Transverse colon (tissue), 4 donors: ENCODE measurements at regions not wholly inside any gene's neighbourhood (a gene's known extent, or its start where the extent isn't known, plus 50 kb on each side); places are given as distances from the start of the nearest gene placed in this dataset.

Experiments
- DNase-seq: peaks from one replicate; pipeline ENCODE4 v3.0.0-alpha.2; 2019
- H3K27ac ChIP-seq, 4 donors: fragments of 200-600 bp; sonication (generic); 2 replicates each; pipeline ENCODE4 v1.5.1; 2016 to 2018; ENCODE audit warnings: inconsistent platforms in 4 of 4
- H3K27me3 ChIP-seq: fragments of 200-600 bp; sonication (generic); 2 replicates; pipeline ENCODE4 v1.5.1; 2017; ENCODE audit warnings: inconsistent platforms
- H3K36me3 ChIP-seq, 4 donors: fragments of 200-600 bp; sonication (generic); 2 replicates each; pipeline ENCODE4 v1.5.1; 2017 to 2019; ENCODE audit warnings: inconsistent platforms in 4 of 4
- H3K4me1 ChIP-seq, 4 donors: fragments of 200-600 bp; sonication (generic); 2 replicates each; pipeline ENCODE4 v1.5.1; 2017 to 2020; ENCODE audit warnings: inconsistent platforms in 4 of 4
- H3K4me3 ChIP-seq, 4 donors: fragments of 200-600 bp; sonication (generic); 1 replicate in 1 of 4; 2 replicates in 3 of 4; pipeline versions ENCODE4 v1.5.1 to v1.6.1; 2017 to 2019; ENCODE audit warnings: inconsistent platforms in 4 of 4
- H3K9me3 ChIP-seq, 2 donors: fragments of 200-600 bp; sonication (generic); 2 replicates each; pipeline ENCODE4 v1.5.1; 2017 to 2019; ENCODE audit warnings: inconsistent platforms in 2 of 2
- CTCF ChIP-seq, 5 experiments: fragments of 200-600 bp in 3 of 5; fragments of 450-650 bp in 2 of 5; sonication (generic) in 3 of 5; IDR thresholded peaks; 1 replicate in 2 of 5; 2 replicates in 3 of 5; pipeline ENCODE4 v1.5.1; 2016 to 2017; ENCODE audit warnings: antibody characterized with exemption in 5 of 5, inconsistent platforms in 3 of 5, mild to moderate bottlenecking in 2 of 5, moderate library complexity in 1 of 5
- EP300 ChIP-seq: sonication (generic); formaldehyde crosslinking; IDR thresholded peaks from one replicate; pipeline ENCODE4 v1.6.1; 2017; ENCODE audit warnings: antibody characterized with exemption, low read depth
- POLR2A ChIP-seq: fragments of 450-650 bp; IDR thresholded peaks from one replicate; pipeline ENCODE4 v1.6.1; 2016; ENCODE audit warnings: antibody characterized with exemption, mild to moderate bottlenecking, moderate library complexity
- POLR2AphosphoS5 ChIP-seq, 3 donors: sonication (generic); formaldehyde crosslinking; IDR thresholded peaks; one replicate each; pipeline ENCODE4 v1.6.1; 2016; ENCODE audit warnings: antibody characterized with exemption in 3 of 3
- WGBS, 2 donors: methylation state at CpG; one replicate each; pipeline ENCODE4 v1.1.5; 2018; ENCODE audit warnings: low coverage in 1 of 2; 5-methylcytosine and 5-hydroxymethylcytosine counted together
- in situ Hi-C, 4 donors: fragments of 200-750 bp; cut with MboI; loops; one replicate each; pipeline versions ENCODE4 v1.15.0 to v1.15.1; 2017; ENCODE audit warnings: low sequenced_read_pairs in 3 of 4, low pct_ligation_motif_present in 1 of 4, low pct_unique_long_range_greater_than_20kb in 1 of 4
- intact Hi-C: fragments of 100-400 bp; cut with DNase I; formaldehyde crosslinking; loops from one replicate; pipeline ENCODE4 v1.15.1; 2023; ENCODE audit warnings: low total_unique reads

DNA sequence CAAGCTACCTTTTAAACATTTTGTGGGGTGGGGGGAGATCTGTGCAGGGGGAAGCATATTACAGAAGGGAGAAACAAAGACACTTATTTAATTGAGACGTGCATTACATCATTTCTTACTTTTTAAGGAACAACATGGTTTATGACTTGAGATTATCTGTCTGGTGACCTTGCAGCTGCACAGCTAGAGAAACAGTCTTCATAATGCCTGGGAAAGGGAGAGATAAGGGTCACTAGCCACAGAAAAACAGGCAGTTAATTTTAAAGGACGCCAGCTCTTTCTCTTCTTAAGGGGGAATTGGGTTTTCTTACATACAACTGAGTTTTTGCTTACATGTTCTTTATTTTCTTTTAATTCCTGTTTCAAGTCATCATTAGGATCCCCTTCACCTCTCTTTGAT is 147.9 kb downstream of the SST start:
- TF ChIP-seq CTCF (IDR thresholded peaks at IDR 0.05) = no peak
- no peak for TF ChIP-seq POLR2AphosphoS5 (IDR thresholded peaks at IDR 0.05)
- no peak for TF ChIP-seq EP300
- TF ChIP-seq POLR2A = no peak
- Histone ChIP-seq H3K4me1 (no peaks in the 10 kb centered on the region), H3K36me3 (no peaks in the 10 kb centered on the region), H3K27me3 (peaks cover 11% of the 10 kb centered on the region), H3K9me3 (no peaks in the 10 kb centered on the region), H3K27ac (no peak overlapping the region), H3K4me3 (no peak overlapping the region)
- no peak for DNase-seq
- 18 to 22% methylated on average over 2 of the region's 2 CpGs for WGBS, 2 donors
- in situ Hi-C loops = no loop called here
- intact Hi-C loops = no loop called here

DNA sequence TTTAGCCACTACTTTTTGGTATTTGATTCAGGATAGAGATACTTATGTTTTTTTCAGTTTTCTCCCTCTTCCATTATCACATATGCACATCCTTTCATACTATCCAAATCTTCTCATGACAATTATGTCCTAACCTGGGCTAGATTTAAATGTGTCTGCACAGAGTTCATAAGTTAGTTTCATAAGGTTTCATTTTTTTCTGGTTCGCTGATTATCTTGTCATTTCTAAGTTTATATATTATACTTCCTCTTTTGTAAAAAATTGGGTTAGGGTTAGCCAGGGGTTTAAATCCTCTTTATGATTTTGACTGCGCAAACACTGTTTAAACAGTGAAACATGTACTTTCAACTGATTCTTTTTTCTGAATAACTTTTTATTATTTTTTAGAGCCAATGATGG is 148.6 kb downstream of the SST start:
- intact Hi-C loops (no loop called here), in situ Hi-C loops (no loop called here)
- no peak overlapping the region for H3K4me3 ChIP-seq
- DNase-seq = no peak
- no peak for TF ChIP-seq POLR2AphosphoS5 (IDR thresholded peaks at IDR 0.05)
- no peak for TF ChIP-seq POLR2A
- no peak for TF ChIP-seq EP300
- no peak for TF ChIP-seq CTCF (IDR thresholded peaks at IDR 0.05)
- no peak overlapping the region for H3K27ac ChIP-seq
- no peaks in the 10 kb centered on the region for H3K36me3 ChIP-seq
- H3K27me3 ChIP-seq = peaks cover 8% of the 10 kb centered on the region
- H3K9me3 ChIP-seq = no peaks in the 10 kb centered on the region
- WGBS, 2 donors = 60 to 83% methylated on average over 2 of the region's 2 CpGs
- no peaks in the 10 kb centered on the region for H3K4me1 ChIP-seq

DNA sequence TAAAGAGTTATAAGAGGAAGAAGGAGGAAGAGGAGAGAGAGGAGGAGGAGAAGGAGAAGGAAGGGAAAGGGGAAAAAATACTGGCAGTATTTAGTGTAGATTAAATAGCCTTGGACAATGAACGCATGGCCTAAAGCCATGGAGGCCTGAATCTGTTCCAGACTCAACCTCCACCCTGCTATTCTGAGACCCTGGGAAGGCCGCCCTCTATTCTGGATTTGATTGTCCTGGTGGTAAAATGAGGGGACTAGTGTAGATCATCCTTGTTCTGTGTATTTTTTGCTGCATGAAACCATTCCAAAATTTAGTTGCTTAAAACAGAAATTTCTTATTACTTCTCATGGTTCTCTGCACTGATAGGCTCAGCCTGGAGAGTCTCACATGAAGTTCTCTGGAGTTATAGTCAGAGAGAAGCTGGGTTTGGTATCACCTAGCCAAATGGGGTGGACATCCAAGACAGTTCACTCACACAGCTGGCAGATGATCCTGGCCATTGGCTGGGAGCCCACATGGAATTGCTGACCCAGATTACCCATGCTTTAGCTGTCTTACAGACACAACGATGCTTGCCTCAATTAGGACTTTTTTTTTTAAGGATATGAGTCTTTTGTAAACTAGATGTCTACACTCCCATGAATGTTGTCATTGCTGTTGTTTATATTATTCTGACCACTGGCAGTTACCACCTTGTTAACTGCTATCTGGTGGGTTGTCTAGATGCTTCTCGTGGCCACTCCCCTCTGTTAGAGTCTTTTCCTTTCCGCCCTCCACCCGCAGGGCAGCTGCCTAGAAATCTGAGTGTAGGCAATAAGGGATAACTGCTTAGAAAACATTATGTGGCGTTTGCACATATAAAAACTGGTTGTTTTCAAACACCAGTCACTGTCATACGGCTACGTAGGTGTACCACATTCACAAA is 149.9 kb downstream of the SST start:
- 82 to 86% methylated on average over 6 to 9 of the region's 9 CpGs for WGBS, 2 donors
- H3K27me3 ChIP-seq = peaks cover 1% of the 10 kb centered on the region
- no peaks in the 10 kb centered on the region for H3K36me3 ChIP-seq
- H3K9me3 ChIP-seq = no peaks in the 10 kb centered on the region
- in situ Hi-C loops (no loop called here), intact Hi-C loops (no loop called here)
- no peak overlapping the region for H3K27ac ChIP-seq
- no peaks in the 10 kb centered on the region for H3K4me1 ChIP-seq
- no peak for TF ChIP-seq POLR2A
- no peak for TF ChIP-seq EP300
- no peak for TF ChIP-seq POLR2AphosphoS5 (IDR thresholded peaks at IDR 0.05)
- no peak for TF ChIP-seq CTCF (IDR thresholded peaks at IDR 0.05)
- no peak for DNase-seq
- H3K4me3 ChIP-seq = no peak overlapping the region

DNA sequence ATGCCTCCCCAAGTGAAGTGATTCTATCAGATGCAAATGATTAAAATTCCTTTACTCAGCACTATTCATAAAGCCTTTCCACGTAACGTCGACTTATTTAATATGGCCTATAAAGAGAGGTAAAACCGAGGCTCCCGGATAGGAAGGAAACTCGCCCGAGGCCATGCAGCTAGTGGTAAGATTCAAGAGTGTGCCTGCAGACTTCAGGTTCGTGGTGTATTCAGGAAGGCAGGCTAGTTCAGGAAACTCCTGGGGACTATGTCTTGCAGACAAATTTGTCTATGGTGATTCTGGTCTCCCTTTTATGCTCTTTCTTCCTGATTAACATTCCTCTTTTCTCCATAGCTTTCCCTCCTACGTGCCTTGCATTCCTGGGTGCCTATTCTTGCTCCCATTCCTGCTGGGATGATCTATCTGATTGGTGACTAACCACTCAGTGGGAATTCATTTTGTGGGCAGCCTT is 150.7 kb downstream of the SST start:
- no peaks in the 10 kb centered on the region for H3K4me1 ChIP-seq
- intact Hi-C loops = no loop called here
- in situ Hi-C loops = no loop called here
- DNase-seq = no peak
- no peaks in the 10 kb centered on the region for H3K27me3 ChIP-seq
- H3K4me3 ChIP-seq = no peak overlapping the region
- no peaks in the 10 kb centered on the region for H3K9me3 ChIP-seq
- TF ChIP-seq EP300 = no peak
- TF ChIP-seq POLR2AphosphoS5 (IDR thresholded peaks at IDR 0.05) = no peak
- TF ChIP-seq CTCF (IDR thresholded peaks at IDR 0.05) = no peak
- TF ChIP-seq POLR2A = no peak
- no peaks in the 10 kb centered on the region for H3K36me3 ChIP-seq
- 78 to 85% methylated on average over 9 of the region's 9 CpGs for WGBS, 2 donors
- H3K27ac ChIP-seq = no peak overlapping the region
